HG03565 (cell line): ENCODE measurements at regions not wholly inside any gene's neighbourhood (a gene's known extent, or its start where the extent isn't known, plus 50 kb on each side); places are given as distances from the start of the nearest gene placed in this dataset.
"Not testable (repeated sequence)": the region's sequence is repeated elsewhere in the genome, so short reads cannot be mapped to it uniquely, and the experiment has no call there.

Source experiments
- ATAC-seq: cut with Tn5 transposase; IDR thresholded peaks from one replicate; pipeline ENCODE4 v1.9.1; 2021; ENCODE audit warnings: mild to moderate bottlenecking, moderate library complexity; ENCODE audit not compliant: unreplicated experiment

GRCh38 chr15:56812221-56812620 is 78.9 kb upstream of the ZNF280D start:
- no peak for ATAC-seq

DNA sequence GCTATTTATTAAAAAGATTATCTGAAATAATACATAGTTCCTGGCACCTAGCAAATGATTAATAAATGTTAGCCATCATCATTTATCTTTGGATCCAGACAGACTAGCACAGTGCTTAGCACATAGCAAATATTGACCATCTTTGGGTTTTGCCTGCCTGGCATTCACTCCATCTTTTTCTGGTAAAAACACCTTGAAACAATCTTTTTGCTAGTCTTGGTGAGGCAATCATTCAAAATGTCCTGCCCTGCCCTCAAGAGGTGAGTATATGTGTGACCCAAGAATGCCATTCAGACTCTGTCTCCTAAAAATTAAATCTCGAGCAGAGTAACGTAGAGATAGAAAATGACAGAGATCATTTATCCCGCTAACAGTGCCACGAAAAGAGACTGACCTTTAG is 78.3 kb upstream of the ZNF280D start:
- no peak for ATAC-seq

- ATAC-seq, result no peak
Measured at GRCh38 chr15:56808160-56808559, 74.9 kb upstream of the ZNF280D start.

DNA sequence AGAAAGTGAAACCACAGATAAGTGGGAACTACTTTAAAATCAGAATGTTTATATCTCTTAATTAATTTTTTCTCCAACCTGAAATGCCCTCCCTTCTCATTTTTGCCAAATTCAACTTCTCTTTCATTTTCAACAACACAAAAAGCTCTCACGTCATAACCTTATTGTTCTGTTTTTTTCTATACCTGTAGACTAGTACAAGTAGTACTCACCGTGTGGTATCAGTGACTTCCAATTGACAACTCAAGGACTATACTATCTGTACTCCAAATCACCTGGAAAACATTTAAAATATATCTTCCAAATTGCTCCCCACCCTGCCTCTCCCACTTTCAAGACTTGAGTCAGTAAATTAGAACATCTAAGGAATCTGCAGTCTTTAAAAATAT is 72.8 kb upstream of the ZNF280D start:
- ATAC-seq, result no peak

DNA sequence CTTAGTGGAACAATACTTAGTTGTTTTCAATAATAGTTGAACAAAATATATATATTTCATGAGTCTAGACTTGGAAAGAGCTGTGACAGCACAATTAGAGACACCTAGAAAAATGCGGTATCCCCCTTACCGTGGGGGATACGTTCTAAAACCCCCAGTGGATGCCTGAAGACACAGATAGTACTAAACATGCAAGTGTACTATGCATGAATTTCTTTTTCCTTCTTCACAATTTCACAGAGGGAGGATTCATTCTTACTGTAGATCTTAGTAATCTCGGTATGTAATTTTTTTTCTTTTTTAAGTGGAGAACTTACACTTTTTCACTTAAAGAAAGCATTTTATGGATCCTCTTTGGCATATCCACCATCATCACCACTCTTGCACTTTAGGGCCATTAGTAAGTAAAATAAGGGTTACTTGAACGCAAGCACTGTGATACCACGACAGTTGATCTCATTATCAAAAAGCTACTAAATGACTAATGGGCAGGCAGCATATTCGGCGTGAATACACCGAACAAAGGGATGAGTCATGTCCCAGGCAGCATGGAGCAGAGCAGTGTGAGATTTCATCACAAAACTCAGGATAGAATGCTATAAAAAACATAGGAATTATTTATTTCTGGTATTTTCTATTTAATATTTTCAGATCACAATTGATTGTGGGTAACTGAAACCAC is 72.3 kb upstream of the ZNF280D start:
- ATAC-seq, result no peak

- no peak for ATAC-seq
Measured at GRCh38 chr15:56804938-56805337, 71.6 kb upstream of the ZNF280D start.

DNA sequence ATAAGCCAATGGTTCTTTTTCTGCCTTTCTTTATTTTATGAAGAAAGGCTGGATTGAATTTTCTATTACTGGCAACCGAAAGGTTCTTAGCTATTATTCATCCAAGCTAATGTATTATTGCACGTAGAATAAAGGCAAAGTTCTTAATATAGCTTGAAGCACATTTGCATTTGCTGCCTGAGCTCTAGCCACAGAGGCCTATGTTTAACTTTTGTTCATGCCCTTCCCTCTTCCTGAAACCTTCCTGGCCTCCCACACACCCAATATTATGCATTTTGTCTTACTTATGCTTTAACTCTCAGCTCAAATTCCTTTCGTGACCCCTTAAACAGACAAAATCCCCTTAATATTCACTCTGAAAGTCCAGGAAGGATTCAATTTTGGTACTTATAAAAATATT is 71.0 kb upstream of the ZNF280D start:
- no peak for ATAC-seq

DNA sequence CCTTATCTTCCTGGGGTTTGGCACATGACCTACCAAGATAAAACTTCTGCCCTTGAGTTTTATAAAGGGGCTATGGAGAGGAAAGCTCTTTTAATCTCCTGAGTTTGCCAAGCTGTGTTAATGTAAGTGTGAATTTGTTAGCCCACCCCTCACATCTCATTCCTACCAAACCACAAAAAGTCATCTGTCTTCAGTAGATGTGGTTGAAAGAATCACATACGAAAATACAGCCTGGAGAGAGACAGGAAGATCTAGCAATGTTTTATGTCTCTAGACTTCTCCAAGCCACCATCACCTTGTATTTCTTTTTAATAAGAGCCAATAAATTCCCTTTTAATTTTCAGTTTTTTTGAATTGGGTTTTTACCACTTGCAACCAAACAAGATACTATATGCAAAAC is 68.9 kb upstream of the ZNF280D start:
- ATAC-seq, result no peak

DNA sequence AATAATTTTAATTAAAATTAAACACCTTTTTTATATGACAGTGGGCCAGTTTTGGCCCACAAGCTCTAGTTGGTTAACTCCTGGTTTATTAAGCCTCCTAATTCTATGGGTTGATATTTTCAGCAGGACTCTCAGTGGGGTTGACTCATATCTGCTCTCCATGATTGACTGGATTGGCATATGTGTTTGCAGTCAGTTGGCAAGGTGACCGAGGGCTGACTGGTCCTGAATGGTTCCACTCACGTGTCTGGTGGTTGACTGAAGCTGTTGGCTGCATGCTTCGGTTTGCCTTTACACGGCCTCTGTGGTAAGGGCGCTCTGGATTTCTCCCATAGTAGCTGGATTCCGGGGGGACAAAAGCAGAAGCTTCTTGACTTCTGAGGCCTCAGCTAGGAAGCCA is 65.3 kb upstream of the ZNF280D start:
- ATAC-seq, result peak; percentile 80

- no peak for ATAC-seq
Measured at GRCh38 chr15:56797720-56798275, 64.5 kb upstream of the ZNF280D start.

DNA sequence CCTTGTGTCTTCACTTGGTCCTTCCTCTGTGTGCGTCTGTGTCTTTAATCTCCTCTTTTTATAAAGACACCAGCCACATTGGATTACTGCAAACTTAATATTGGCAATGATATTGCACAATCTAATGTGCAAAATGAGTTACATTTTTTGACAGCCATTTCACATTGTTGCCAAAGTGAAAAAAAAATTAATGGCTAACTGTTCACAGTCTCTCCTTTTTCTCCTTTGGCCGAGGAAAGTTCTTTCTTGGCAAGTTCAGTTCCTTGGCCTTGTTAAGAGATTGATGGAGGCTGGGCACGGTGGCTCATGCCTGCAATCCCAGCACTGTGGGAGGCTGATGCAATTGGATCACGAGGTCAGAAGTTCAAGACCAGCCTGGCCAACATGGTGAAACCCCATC is 62.2 kb upstream of the ZNF280D start:
- ATAC-seq, result no peak

GRCh38 chr15:56794553-56795329 is 61.4 kb upstream of the ZNF280D start:
- ATAC-seq, result no peak

- no peak for ATAC-seq
Measured at GRCh38 chr15:56794165-56794552, 60.9 kb upstream of the ZNF280D start.

GRCh38 chr15:56792211-56792610 is 58.9 kb upstream of the ZNF280D start:
- ATAC-seq, result no peak

- not testable (repeated sequence) for ATAC-seq
Measured at GRCh38 chr15:56791521-56791920, 58.2 kb upstream of the ZNF280D start.

GRCh38 chr15:56788359-56788758 is 55.0 kb upstream of the ZNF280D start:
- no peak for ATAC-seq

- ATAC-seq, result peak; percentile 71
Measured at GRCh38 chr15:56786966-56787365, 53.7 kb upstream of the ZNF280D start.

GRCh38 chr15:56783857-56784661 is 50.8 kb upstream of the ZNF280D start:
- no peak for ATAC-seq

DNA sequence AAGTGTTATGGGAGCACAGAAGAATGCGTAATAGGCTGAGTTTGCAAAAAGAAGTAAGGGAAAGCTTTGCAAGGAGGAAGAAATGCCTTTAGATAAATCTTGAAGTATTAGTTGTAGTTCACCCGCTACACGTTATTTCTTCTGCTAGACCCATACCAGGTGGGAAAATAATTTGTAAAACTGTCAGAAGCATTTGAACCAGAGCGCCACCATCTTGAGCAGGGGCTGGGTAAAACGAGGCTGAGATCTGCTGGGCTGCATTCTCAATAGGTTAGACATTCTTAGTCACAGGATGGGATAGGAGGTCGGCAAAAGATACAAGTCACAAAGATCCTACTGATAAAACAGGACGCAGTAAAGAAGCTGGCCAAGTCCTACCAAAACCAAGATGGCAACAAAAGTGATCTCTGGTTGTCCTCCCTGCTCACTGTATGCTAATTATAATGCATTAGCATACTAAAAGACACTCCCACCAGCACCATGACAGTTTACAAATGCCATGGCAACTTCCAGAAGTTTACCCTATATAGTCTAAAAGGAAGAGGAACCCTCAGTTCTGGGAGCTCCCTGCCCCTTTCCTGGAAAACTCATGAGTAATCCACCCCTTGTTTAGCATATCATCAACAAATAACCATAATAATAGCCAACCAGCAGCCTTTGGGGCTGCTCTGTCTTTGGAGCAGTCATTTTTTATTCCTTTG is 50.0 kb upstream of the ZNF280D start:
- no peak for ATAC-seq
